H9 (cell line): ENCODE measurements at regions not wholly inside any gene's neighbourhood (a gene's known extent, or its start where the extent isn't known, plus 50 kb on each side); places are given as distances from the start of the nearest gene placed in this dataset.
A peak's percentile ranks its signal among the peaks of the same experiment; 100 is the strongest.

Experiments
- DNase-seq: peaks from one replicate; pipeline ENCODE4 v3.0.0-alpha.2; 2017
- H2AFZ ChIP-seq: one replicate; pipeline ENCODE4 v1.6.1; 2013; ENCODE audit warnings: mild to moderate bottlenecking, low read length, control low read depth, moderate library complexity
- H2AK5ac ChIP-seq: 2 replicates; pipeline ENCODE4 v1.6.1; 2013; ENCODE audit warnings: low read length, control low read depth, mixed read lengths; ENCODE audit not compliant: insufficient read length
- H2BK120ac ChIP-seq: one replicate; pipeline ENCODE4 v1.6.1; 2013; ENCODE audit warnings: low read depth, mild to moderate bottlenecking, low read length, control low read depth, inconsistent platforms; ENCODE audit not compliant: poor library complexity, severe bottlenecking
- H2BK12ac ChIP-seq: 2 replicates; pipeline ENCODE4 v1.6.1; 2013; ENCODE audit warnings: low read length, control low read depth, mixed read lengths, low read depth; ENCODE audit not compliant: insufficient read length
- H2BK15ac ChIP-seq: 2 replicates; pipeline ENCODE4 v1.6.1; 2013; ENCODE audit warnings: low read depth, low read length, control low read depth
- H2BK20ac ChIP-seq: one replicate; pipeline ENCODE4 v1.6.1; 2013; ENCODE audit warnings: low read depth, mild to moderate bottlenecking, low read length, control low read depth, inconsistent platforms; ENCODE audit not compliant: poor library complexity, severe bottlenecking
- H2BK5ac ChIP-seq: 2 replicates; pipeline ENCODE4 v1.6.1; 2013; ENCODE audit warnings: low read length, control low read depth, mixed read lengths; ENCODE audit not compliant: insufficient read length
- H3K14ac ChIP-seq: 2 replicates; pipeline ENCODE4 v1.6.1; 2013; ENCODE audit warnings: low read length, control low read depth; ENCODE audit not compliant: insufficient read depth
- H3K18ac ChIP-seq: 2 replicates; pipeline ENCODE4 v1.6.1; 2013; ENCODE audit warnings: low read depth, mild to moderate bottlenecking, mixed read lengths, low read length, control low read depth; ENCODE audit not compliant: insufficient read length
- H3K23ac ChIP-seq: 2 replicates; pipeline ENCODE4 v1.6.1; 2013; ENCODE audit warnings: low read length, control low read depth, mixed read lengths, low read depth; ENCODE audit not compliant: insufficient read length
- H3K23me2 ChIP-seq: 2 replicates; pipeline ENCODE4 v1.6.1; 2013; ENCODE audit warnings: low read depth, mild to moderate bottlenecking, mixed read lengths, low read length, control low read depth; ENCODE audit not compliant: insufficient read length, poor library complexity, severe bottlenecking
- H3K27ac ChIP-seq: 2 replicates; pipeline ENCODE4 v1.5.1; 2013; ENCODE audit warnings: low read length, control low read depth, mixed read lengths, low read depth; ENCODE audit not compliant: insufficient read length
- H3K27me3 ChIP-seq: 2 replicates; pipeline ENCODE4 v1.6.1; 2013; ENCODE audit warnings: low read length, control low read depth, inconsistent platforms; ENCODE audit not compliant: insufficient read depth
- H3K4ac ChIP-seq: 2 replicates; pipeline ENCODE4 v1.6.1; 2013; ENCODE audit warnings: low read depth, mild to moderate bottlenecking, control low read depth, inconsistent platforms, low read length, moderate library complexity
- H3K4me1 ChIP-seq: 2 replicates; pipeline ENCODE4 v1.6.1; 2013; ENCODE audit warnings: low read length, control low read depth, inconsistent platforms; ENCODE audit not compliant: insufficient read depth
- H3K4me2 ChIP-seq: 2 replicates; pipeline ENCODE4 v1.6.1; 2013; ENCODE audit warnings: low read length, control low read depth, mixed read lengths; ENCODE audit not compliant: insufficient read length, insufficient read depth
- H3K56ac ChIP-seq: 2 replicates; pipeline ENCODE4 v1.6.1; 2013; ENCODE audit warnings: low read depth, mild to moderate bottlenecking, mixed read lengths, low read length, control low read depth; ENCODE audit not compliant: insufficient read length
- H3K79me1 ChIP-seq: 2 replicates; pipeline ENCODE4 v1.6.1; 2013; ENCODE audit warnings: low read depth, mild to moderate bottlenecking, moderate library complexity, low read length, control low read depth, inconsistent platforms; ENCODE audit not compliant: insufficient read depth, poor library complexity, severe bottlenecking
- H3K79me2 ChIP-seq: 2 replicates; pipeline ENCODE4 v1.6.1; 2013; ENCODE audit warnings: low read length, control low read depth, inconsistent platforms; ENCODE audit not compliant: insufficient read depth
- H3K9ac ChIP-seq: 2 replicates; pipeline ENCODE4 v1.6.1; 2013; ENCODE audit warnings: low read length, control low read depth, mixed read lengths; ENCODE audit not compliant: insufficient read length; ENCODE audit errors: extremely low read depth
- H3K9me3 ChIP-seq: one replicate; pipeline ENCODE4 v1.6.1; 2013; ENCODE audit warnings: low read depth, low read length, inconsistent platforms; ENCODE audit not compliant: control insufficient read depth
- H3T11ph ChIP-seq: one replicate; pipeline ENCODE4 v1.6.1; 2013; ENCODE audit warnings: mild to moderate bottlenecking, low read length, control low read depth, inconsistent platforms
- H4K20me1 ChIP-seq: one replicate; pipeline ENCODE4 v1.6.1; 2013; ENCODE audit not compliant: control insufficient read depth, insufficient read length, insufficient read depth
- H4K5ac ChIP-seq: 2 replicates; pipeline ENCODE4 v1.6.1; 2013; ENCODE audit warnings: low read depth, mild to moderate bottlenecking, mixed read lengths, low read length, control low read depth; ENCODE audit not compliant: insufficient read length
- H4K8ac ChIP-seq: replicated peaks from 2 replicates; pipeline ENCODE4 v1.6.1; 2013; ENCODE audit warnings: low read length, control low read depth, mixed read lengths, low read depth; ENCODE audit not compliant: insufficient read length
- H4K91ac ChIP-seq: 2 replicates; pipeline ENCODE4 v1.6.1; 2013; ENCODE audit warnings: low read depth, mild to moderate bottlenecking, moderate library complexity, mixed read lengths, low read length, control low read depth; ENCODE audit not compliant: insufficient read length
- H3K27ac Mint-ChIP-seq, 3 experiments: 2 replicates in 2 of 3; 3 replicates in 1 of 3; pipeline ENCODE4 v1.8.0; 2020 to 2021; ENCODE audit warnings: mixed read lengths in 3 of 3, mild to moderate bottlenecking in 1 of 3, moderate library complexity in 1 of 3
- H3K27me3 Mint-ChIP-seq: 2 replicates; pipeline ENCODE4 v1.8.0; 2021; ENCODE audit warnings: low read depth, mild to moderate bottlenecking, moderate library complexity, mixed read lengths
- H3K36me3 Mint-ChIP-seq, 3 experiments: 2 replicates in 2 of 3; 3 replicates in 1 of 3; pipeline ENCODE4 v1.8.0; 2020 to 2021; ENCODE audit warnings: low read depth in 3 of 3, mixed read lengths in 3 of 3; ENCODE audit not compliant: insufficient read depth in 1 of 3
- H3K4me1 Mint-ChIP-seq, 2 experiments: 2 replicates each; pipeline ENCODE4 v1.8.0; 2020; ENCODE audit warnings: mixed read lengths in 2 of 2
- H3K4me3 Mint-ChIP-seq, 2 experiments: 2 replicates in 1 of 2; 3 replicates in 1 of 2; pipeline ENCODE4 v1.8.0; 2020 to 2021; ENCODE audit warnings: mild to moderate bottlenecking in 2 of 2, mixed read lengths in 2 of 2, moderate library complexity in 1 of 2
- H3K9me3 Mint-ChIP-seq, 2 experiments: 2 replicates in 1 of 2; 3 replicates in 1 of 2; pipeline ENCODE4 v1.8.0; 2020; ENCODE audit warnings: mild to moderate bottlenecking in 2 of 2, mixed read lengths in 2 of 2, moderate library complexity in 1 of 2
- WGBS: extraction: QIAGEN DNeasy Blood & Tissue Kit; methylation state at CpG from one replicate; pipeline ENCODE4 v1.1.7; 2013; ENCODE audit warnings: missing lambda C conversion rate, low lambda C conversion rate, mixed read lengths; ENCODE audit not compliant: insufficient read length; ENCODE audit errors: extremely low coverage; 5-methylcytosine and 5-hydroxymethylcytosine counted together
- TF ChIP-seq, protein P1 (sequence below): fragments of 200-600 bp; sonication (generic); conservative IDR thresholded peaks from 3 replicates; pipeline ENCODE4 v1.8.0; 2021; ENCODE audit warnings: antibody characterized with exemption, mild to moderate bottlenecking

DNA sequence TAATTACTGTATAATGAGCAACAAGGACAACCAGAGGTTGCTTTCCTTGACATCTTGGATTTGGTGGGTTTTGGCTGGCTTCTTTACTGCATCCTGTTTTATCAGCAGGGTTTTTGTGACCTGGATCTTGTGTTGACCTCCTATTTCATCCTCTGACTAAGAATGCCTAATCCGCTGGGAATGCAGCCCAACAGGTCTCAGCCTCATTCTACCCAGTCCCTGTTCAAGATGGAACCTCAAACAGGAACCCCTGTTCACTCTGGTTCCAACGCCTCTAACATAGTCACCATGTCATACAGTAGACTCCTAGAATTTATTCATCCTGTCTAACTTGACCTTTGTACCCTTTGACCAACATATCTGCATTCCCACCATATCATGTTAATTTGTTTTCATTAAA lies 183.8 kb upstream of the SOX9 start:
- no peak overlapping the region for H3T11ph ChIP-seq
- no peaks in the 10 kb centered on the region for H3K79me1 ChIP-seq
- no peak overlapping the region for H4K91ac ChIP-seq
- no peak overlapping the region for H3K18ac ChIP-seq
- H3K27me3 ChIP-seq, result no peaks in the 10 kb centered on the region
- no peaks in the 10 kb centered on the region for H3K23me2 ChIP-seq
- no peak overlapping the region for H4K8ac ChIP-seq
- H3K4ac ChIP-seq, result no peak overlapping the region
- H3K4me1 ChIP-seq, result no peaks in the 10 kb centered on the region
- Mint-ChIP-seq H3K4me1 (peaks cover 7 to 11% of the 10 kb centered on the region in 2 experiments), H3K4me3 (no peak overlapping the region), H3K27me3 (no peaks in the 10 kb centered on the region), H3K27ac (peak overlapping the region in 1 of 3 experiments; percentile 74; a peak in 1 of 7 replicates), H3K36me3 (no peaks in the 10 kb centered on the region), H3K9me3 (no peaks in the 10 kb centered on the region)
- H2BK20ac ChIP-seq, result no peak overlapping the region
- DNase-seq, result no peak
- H2BK5ac ChIP-seq, result no peak overlapping the region
- no CpG with 5 or more reads among the region's 2 CpGs for WGBS
- no peaks in the 10 kb centered on the region for H3K9me3 ChIP-seq
- H2BK120ac ChIP-seq, result no peak overlapping the region
- H2BK15ac ChIP-seq, result no peak overlapping the region
- H2BK12ac ChIP-seq, result no peak overlapping the region
- no peak overlapping the region for H2AFZ ChIP-seq
- no peak overlapping the region for H2AK5ac ChIP-seq
- no peak overlapping the region for H3K9ac ChIP-seq
- H4K20me1 ChIP-seq, result no peaks in the 10 kb centered on the region
- no peaks in the 10 kb centered on the region for H3K79me2 ChIP-seq
- no peak overlapping the region for H3K4me2 ChIP-seq
- H3K23ac ChIP-seq, result no peak overlapping the region
- no peak overlapping the region for H3K27ac ChIP-seq
- H3K14ac ChIP-seq, result no peak overlapping the region
- no peak overlapping the region for H4K5ac ChIP-seq
- no peak overlapping the region for H3K56ac ChIP-seq
- TF ChIP-seq, protein P1, sequence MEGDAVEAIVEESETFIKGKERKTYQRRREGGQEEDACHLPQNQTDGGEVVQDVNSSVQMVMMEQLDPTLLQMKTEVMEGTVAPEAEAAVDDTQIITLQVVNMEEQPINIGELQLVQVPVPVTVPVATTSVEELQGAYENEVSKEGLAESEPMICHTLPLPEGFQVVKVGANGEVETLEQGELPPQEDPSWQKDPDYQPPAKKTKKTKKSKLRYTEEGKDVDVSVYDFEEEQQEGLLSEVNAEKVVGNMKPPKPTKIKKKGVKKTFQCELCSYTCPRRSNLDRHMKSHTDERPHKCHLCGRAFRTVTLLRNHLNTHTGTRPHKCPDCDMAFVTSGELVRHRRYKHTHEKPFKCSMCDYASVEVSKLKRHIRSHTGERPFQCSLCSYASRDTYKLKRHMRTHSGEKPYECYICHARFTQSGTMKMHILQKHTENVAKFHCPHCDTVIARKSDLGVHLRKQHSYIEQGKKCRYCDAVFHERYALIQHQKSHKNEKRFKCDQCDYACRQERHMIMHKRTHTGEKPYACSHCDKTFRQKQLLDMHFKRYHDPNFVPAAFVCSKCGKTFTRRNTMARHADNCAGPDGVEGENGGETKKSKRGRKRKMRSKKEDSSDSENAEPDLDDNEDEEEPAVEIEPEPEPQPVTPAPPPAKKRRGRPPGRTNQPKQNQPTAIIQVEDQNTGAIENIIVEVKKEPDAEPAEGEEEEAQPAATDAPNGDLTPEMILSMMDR, result no peak
